ENCODE measurements at regions not wholly inside any gene's neighbourhood (a gene's known extent, or its start where the extent isn't known, plus 50 kb on each side); places are given as distances from the start of the nearest gene placed in this dataset.
"Not testable (repeated sequence)": the region's sequence is repeated elsewhere in the genome, so short reads cannot be mapped to it uniquely, and the experiment has no call there.

- H3F3A ChIP-seq (ENCODE audit: insufficient read depth); H2AFZ ChIP-seq (ENCODE audit: low read depth, low read length, severe bottlenecking); H3K9me3 ChIP-seq (ENCODE audit: insufficient read depth, low read length); H3K27me3 ChIP-seq (ENCODE audit: low read length); H3K79me2 ChIP-seq (ENCODE audit: insufficient read depth, low read length); H3K9me2 ChIP-seq (replicated peaks; ENCODE audit: insufficient read depth, low read length); H4K20me1 ChIP-seq (ENCODE audit: low read depth, low read length); H3K4me3 ChIP-seq (ENCODE audit: insufficient read depth, low read length, poor library complexity, severe bottlenecking); H3K36me3 ChIP-seq (ENCODE audit: low read length): not testable (repeated sequence)
- Histone ChIP-seq H3K27ac (ENCODE audit: low read depth, low read length) (peak overlapping the region; percentile 74), H3K4me2 (ENCODE audit: low read depth, low read length, poor library complexity, severe bottlenecking) (peak overlapping the region; percentile 21), H3K9ac (ENCODE audit: low read length) (peak overlapping the region; percentile 3; the same call in 1 of the 2 replicates)
Observed at GRCh38 chr16:29346796-29347580, 59.5 kb downstream of the NPIPB11 start.

- H3K27me3 ChIP-seq (ENCODE audit: low read length); H3K36me3 ChIP-seq (ENCODE audit: low read length); H3K9me3 ChIP-seq (ENCODE audit: insufficient read depth, low read length); H3K9me2 ChIP-seq (replicated peaks; ENCODE audit: insufficient read depth, low read length); H3F3A ChIP-seq (ENCODE audit: insufficient read depth); H3K9ac ChIP-seq (ENCODE audit: low read length); H4K20me1 ChIP-seq (ENCODE audit: low read depth, low read length); H3K4me2 ChIP-seq (ENCODE audit: low read depth, low read length, poor library complexity, severe bottlenecking); H3K79me2 ChIP-seq (ENCODE audit: insufficient read depth, low read length); H2AFZ ChIP-seq (ENCODE audit: low read depth, low read length, severe bottlenecking); H3K4me3 ChIP-seq (ENCODE audit: insufficient read depth, low read length, poor library complexity, severe bottlenecking): not testable (repeated sequence)
- peak overlapping the region; percentile 53 for H3K27ac ChIP-seq (ENCODE audit: low read depth, low read length)
Observed at GRCh38 chr16:29346203-29346602, 60.3 kb downstream of the NPIPB11 start.

- peaks cover 16% of the 10 kb centered on the region; the same call in 1 of the 2 replicates for H3F3A ChIP-seq (ENCODE audit: insufficient read depth)
- H3K36me3 ChIP-seq (ENCODE audit: low read length); H3K9me2 ChIP-seq (replicated peaks; ENCODE audit: insufficient read depth, low read length); H3K4me2 ChIP-seq (ENCODE audit: low read depth, low read length, poor library complexity, severe bottlenecking); H3K27ac ChIP-seq (ENCODE audit: low read depth, low read length); H2AFZ ChIP-seq (ENCODE audit: low read depth, low read length, severe bottlenecking); H3K9ac ChIP-seq (ENCODE audit: low read length); H3K27me3 ChIP-seq (ENCODE audit: low read length); H3K4me3 ChIP-seq (ENCODE audit: insufficient read depth, low read length, poor library complexity, severe bottlenecking); H3K79me2 ChIP-seq (ENCODE audit: insufficient read depth, low read length); H3K9me3 ChIP-seq (ENCODE audit: insufficient read depth, low read length); H4K20me1 ChIP-seq (ENCODE audit: low read depth, low read length): not testable (repeated sequence)
Observed at GRCh38 chr16:29342937-29343336, 63.6 kb downstream of the NPIPB11 start.

GRCh38 chr16:29340779-29341438 lies 65.6 kb downstream of the NPIPB11 start:
- peaks cover 23% of the 10 kb centered on the region for H3F3A ChIP-seq (ENCODE audit: insufficient read depth)
- peak overlapping the region; percentile 16; the same call in 1 of the 2 replicates for H3K9ac ChIP-seq (ENCODE audit: low read length)
- not testable (repeated sequence) for H3K9me2 ChIP-seq (replicated peaks; ENCODE audit: insufficient read depth, low read length); H3K27me3 ChIP-seq (ENCODE audit: low read length); H3K79me2 ChIP-seq (ENCODE audit: insufficient read depth, low read length); H4K20me1 ChIP-seq (ENCODE audit: low read depth, low read length); H2AFZ ChIP-seq (ENCODE audit: low read depth, low read length, severe bottlenecking); H3K4me2 ChIP-seq (ENCODE audit: low read depth, low read length, poor library complexity, severe bottlenecking); H3K9me3 ChIP-seq (ENCODE audit: insufficient read depth, low read length); H3K4me3 ChIP-seq (ENCODE audit: insufficient read depth, low read length, poor library complexity, severe bottlenecking); H3K36me3 ChIP-seq (ENCODE audit: low read length)
- H3K27ac ChIP-seq (ENCODE audit: low read depth, low read length), result peak overlapping the region; percentile 23

- not testable (repeated sequence) for H3K4me3 ChIP-seq (ENCODE audit: insufficient read depth, low read length, poor library complexity, severe bottlenecking); H3K36me3 ChIP-seq (ENCODE audit: low read length); H3K79me2 ChIP-seq (ENCODE audit: insufficient read depth, low read length); H2AFZ ChIP-seq (ENCODE audit: low read depth, low read length, severe bottlenecking); H4K20me1 ChIP-seq (ENCODE audit: low read depth, low read length); H3K9me3 ChIP-seq (ENCODE audit: insufficient read depth, low read length); H3K27me3 ChIP-seq (ENCODE audit: low read length); H3K9me2 ChIP-seq (replicated peaks; ENCODE audit: insufficient read depth, low read length); H3K9ac ChIP-seq (ENCODE audit: low read length)
- Histone ChIP-seq H3K27ac (ENCODE audit: low read depth, low read length) (peak overlapping the region; percentile 77), H3K4me2 (ENCODE audit: low read depth, low read length, poor library complexity, severe bottlenecking) (peak overlapping the region; percentile 41), H3F3A (ENCODE audit: insufficient read depth) (peaks cover 27% of the 10 kb centered on the region)
Observed at GRCh38 chr16:29340235-29340634, 66.3 kb downstream of the NPIPB11 start.

- not testable (repeated sequence) for H3K36me3 ChIP-seq (ENCODE audit: low read length); H3K79me2 ChIP-seq (ENCODE audit: insufficient read depth, low read length); H3K9me2 ChIP-seq (replicated peaks; ENCODE audit: insufficient read depth, low read length); H3K27me3 ChIP-seq (ENCODE audit: low read length); H4K20me1 ChIP-seq (ENCODE audit: low read depth, low read length); H2AFZ ChIP-seq (ENCODE audit: low read depth, low read length, severe bottlenecking); H3K4me3 ChIP-seq (ENCODE audit: insufficient read depth, low read length, poor library complexity, severe bottlenecking); H3K9me3 ChIP-seq (ENCODE audit: insufficient read depth, low read length)
- Histone ChIP-seq H3K4me2 (ENCODE audit: low read depth, low read length, poor library complexity, severe bottlenecking) (peak overlapping the region; percentile 41), H3K9ac (ENCODE audit: low read length) (peak overlapping the region; percentile 37; the same call in 1 of the 2 replicates), H3K27ac (ENCODE audit: low read depth, low read length) (peak overlapping the region; percentile 80), H3F3A (ENCODE audit: insufficient read depth) (peaks cover 27% of the 10 kb centered on the region)
Observed at GRCh38 chr16:29338821-29339700, 67.5 kb downstream of the NPIPB11 start.

GRCh38 chr16:29337385-29337901 lies 69.1 kb downstream of the NPIPB11 start:
- H3K9me3 ChIP-seq (ENCODE audit: insufficient read depth, low read length); H3K36me3 ChIP-seq (ENCODE audit: low read length); H4K20me1 ChIP-seq (ENCODE audit: low read depth, low read length); H3K27me3 ChIP-seq (ENCODE audit: low read length); H2AFZ ChIP-seq (ENCODE audit: low read depth, low read length, severe bottlenecking); H3K79me2 ChIP-seq (ENCODE audit: insufficient read depth, low read length); H3K9ac ChIP-seq (ENCODE audit: low read length); H3K4me3 ChIP-seq (ENCODE audit: insufficient read depth, low read length, poor library complexity, severe bottlenecking); H3K9me2 ChIP-seq (replicated peaks; ENCODE audit: insufficient read depth, low read length): not testable (repeated sequence)
- Histone ChIP-seq H3K4me2 (ENCODE audit: low read depth, low read length, poor library complexity, severe bottlenecking) (peak overlapping the region; percentile 34), H3K27ac (ENCODE audit: low read depth, low read length) (peak overlapping the region; percentile 80), H3F3A (ENCODE audit: insufficient read depth) (peaks cover 27% of the 10 kb centered on the region)
